ENCODE measurements at regions not wholly inside any gene's neighbourhood (a gene's known extent, or its start where the extent isn't known, plus 50 kb on each side); places are given as distances from the start of the nearest gene placed in this dataset.

DNA sequence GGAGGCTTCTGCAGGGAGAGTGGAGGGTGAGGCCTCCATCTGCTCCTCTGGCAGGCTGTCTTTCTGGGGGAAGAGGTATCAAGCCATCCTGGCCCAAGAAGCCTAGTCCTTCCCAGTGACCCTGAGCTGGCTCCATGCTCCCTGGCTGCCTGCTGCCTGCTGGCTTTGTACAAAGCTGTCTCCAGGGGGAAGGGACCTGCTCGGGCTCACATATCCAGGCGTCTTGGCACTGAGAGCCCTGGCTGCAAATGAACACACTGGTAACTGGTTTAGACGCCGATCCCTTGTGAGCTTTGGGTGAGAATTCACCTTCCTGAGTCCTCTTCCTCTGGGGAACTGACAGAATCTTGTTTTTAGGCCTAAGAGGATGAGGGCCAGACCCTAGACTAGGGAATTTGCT is 210.3 kb upstream of the ZBED5 start:
- Histone ChIP-seq H3K27ac (ENCODE audit: low read depth, low read length, poor library complexity, severe bottlenecking) (no peak overlapping the region), H3K36me3 (ENCODE audit: insufficient read depth, low read length) (no peaks in the 10 kb centered on the region), H3K9me3 (ENCODE audit: low read length) (no peaks in the 10 kb centered on the region), H2AFZ (ENCODE audit: low read length) (no peak overlapping the region), H3K4me3 (ENCODE audit: low read depth, low read length, poor library complexity, severe bottlenecking) (no peak overlapping the region), H3K4me1 (ENCODE audit: insufficient read depth, low read length, poor library complexity, severe bottlenecking) (no peaks in the 10 kb centered on the region), H3K9me2 (ENCODE audit: insufficient read depth, low read length) (no peaks in the 10 kb centered on the region), H3K4me2 (ENCODE audit: low read length) (no peak overlapping the region), H4K20me1 (ENCODE audit: insufficient read depth, low read length) (no peaks in the 10 kb centered on the region), H3K79me2 (ENCODE audit: insufficient read depth, low read depth, low read length) (no peaks in the 10 kb centered on the region)
- BruUV-seq (replicated peaks): no TSS peak
- ChIA-PET POLR2A (no interaction called here), CTCF (ENCODE audit: unreplicated experiment) (no interaction called here)
- TF ChIP-seq, protein P1, sequence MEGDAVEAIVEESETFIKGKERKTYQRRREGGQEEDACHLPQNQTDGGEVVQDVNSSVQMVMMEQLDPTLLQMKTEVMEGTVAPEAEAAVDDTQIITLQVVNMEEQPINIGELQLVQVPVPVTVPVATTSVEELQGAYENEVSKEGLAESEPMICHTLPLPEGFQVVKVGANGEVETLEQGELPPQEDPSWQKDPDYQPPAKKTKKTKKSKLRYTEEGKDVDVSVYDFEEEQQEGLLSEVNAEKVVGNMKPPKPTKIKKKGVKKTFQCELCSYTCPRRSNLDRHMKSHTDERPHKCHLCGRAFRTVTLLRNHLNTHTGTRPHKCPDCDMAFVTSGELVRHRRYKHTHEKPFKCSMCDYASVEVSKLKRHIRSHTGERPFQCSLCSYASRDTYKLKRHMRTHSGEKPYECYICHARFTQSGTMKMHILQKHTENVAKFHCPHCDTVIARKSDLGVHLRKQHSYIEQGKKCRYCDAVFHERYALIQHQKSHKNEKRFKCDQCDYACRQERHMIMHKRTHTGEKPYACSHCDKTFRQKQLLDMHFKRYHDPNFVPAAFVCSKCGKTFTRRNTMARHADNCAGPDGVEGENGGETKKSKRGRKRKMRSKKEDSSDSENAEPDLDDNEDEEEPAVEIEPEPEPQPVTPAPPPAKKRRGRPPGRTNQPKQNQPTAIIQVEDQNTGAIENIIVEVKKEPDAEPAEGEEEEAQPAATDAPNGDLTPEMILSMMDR (conservative IDR thresholded peaks at IDR 0.05; ENCODE audit: low read length): no peak
- TF ChIP-seq EZH2phosphoT487 (IDR thresholded peaks at IDR 0.05; ENCODE audit: borderline replicate concordance, low read depth, low read length): no peak
- no peak for DNase-seq (ENCODE audit: low spot score)
- intact Hi-C loops (cut with micrococcal nuclease; ENCODE audit: unreplicated experiment): no loop called here

- no peaks in the 10 kb centered on the region for H3K36me3 ChIP-seq (ENCODE audit: insufficient read depth, low read length)
- no peaks in the 10 kb centered on the region for H3K9me3 ChIP-seq (ENCODE audit: low read length)
- H3K27ac ChIP-seq (ENCODE audit: low read depth, low read length, poor library complexity, severe bottlenecking): no peak overlapping the region
- BruUV-seq (replicated peaks): no TSS peak
- H3K79me2 ChIP-seq (ENCODE audit: insufficient read depth, low read depth, low read length): no peaks in the 10 kb centered on the region
- no peaks in the 10 kb centered on the region for H3K9me2 ChIP-seq (ENCODE audit: insufficient read depth, low read length)
- intact Hi-C loops (cut with micrococcal nuclease; ENCODE audit: unreplicated experiment): no loop called here
- TF ChIP-seq, protein P1 (conservative IDR thresholded peaks at IDR 0.05; ENCODE audit: low read length): no peak
- no peak for TF ChIP-seq EZH2phosphoT487 (IDR thresholded peaks at IDR 0.05; ENCODE audit: borderline replicate concordance, low read depth, low read length)
- DNase-seq (ENCODE audit: low spot score): no peak
- ChIA-PET CTCF (ENCODE audit: unreplicated experiment) (no interaction called here), POLR2A (interaction anchor here (0.5 kb wide), 2 partner anchors 29 to 63 kb away, joined by 3 to 6 read pairs; no protein-coding TSS in a partner anchor)
- no peak overlapping the region for H3K4me3 ChIP-seq (ENCODE audit: low read depth, low read length, poor library complexity, severe bottlenecking)
- H2AFZ ChIP-seq (ENCODE audit: low read length): no peak overlapping the region
- no peak overlapping the region for H3K4me2 ChIP-seq (ENCODE audit: low read length)
- H4K20me1 ChIP-seq (ENCODE audit: insufficient read depth, low read length): no peaks in the 10 kb centered on the region
- H3K4me1 ChIP-seq (ENCODE audit: insufficient read depth, low read length, poor library complexity, severe bottlenecking): no peaks in the 10 kb centered on the region
Observed at GRCh38 chr11:11065396-11065795, 207.5 kb upstream of the ZBED5 start.

- no peak overlapping the region for H3K4me3 ChIP-seq (ENCODE audit: low read depth, low read length, poor library complexity, severe bottlenecking)
- POLR2A ChIA-PET: no interaction called here
- no peaks in the 10 kb centered on the region for H3K79me2 ChIP-seq (ENCODE audit: insufficient read depth, low read depth, low read length)
Observed at GRCh38 chr11:11057472-11057854, 199.6 kb upstream of the ZBED5 start.

More at GRCh38 chr11:11057472-11057854, 199.6 kb upstream of the ZBED5 start:
- no peaks in the 10 kb centered on the region for H3K36me3 ChIP-seq (ENCODE audit: insufficient read depth, low read length)
- H4K20me1 ChIP-seq (ENCODE audit: insufficient read depth, low read length): no peaks in the 10 kb centered on the region
- intact Hi-C loops (cut with micrococcal nuclease; ENCODE audit: unreplicated experiment): no loop called here
- TF ChIP-seq EZH2phosphoT487 (IDR thresholded peaks at IDR 0.05; ENCODE audit: borderline replicate concordance, low read depth, low read length): no peak
- TF ChIP-seq, protein P1 (conservative IDR thresholded peaks at IDR 0.05; ENCODE audit: low read length): no peak
- no peaks in the 10 kb centered on the region for H3K9me3 ChIP-seq (ENCODE audit: low read length)
- BruUV-seq (replicated peaks): no TSS peak
- no peak overlapping the region for H3K4me2 ChIP-seq (ENCODE audit: low read length)
- CTCF ChIA-PET (ENCODE audit: unreplicated experiment): no interaction called here
- H3K4me1 ChIP-seq (ENCODE audit: insufficient read depth, low read length, poor library complexity, severe bottlenecking): no peaks in the 10 kb centered on the region
- H3K9me2 ChIP-seq (ENCODE audit: insufficient read depth, low read length): no peaks in the 10 kb centered on the region
- H2AFZ ChIP-seq (ENCODE audit: low read length): no peak overlapping the region
- DNase-seq (ENCODE audit: low spot score): no peak
- no peak overlapping the region for H3K27ac ChIP-seq (ENCODE audit: low read depth, low read length, poor library complexity, severe bottlenecking)

Data from OCI-LY7 (cell line).